GM23338 (cell line): ENCODE measurements at regions not wholly inside any gene's neighbourhood (a gene's known extent, or its start where the extent isn't known, plus 50 kb on each side); places are given as distances from the start of the nearest gene placed in this dataset.

ENCODE experiments used
- ATAC-seq: fragments of 200-7000 bp; cut with Tn5 transposase; 3 replicates; pipeline ENCODE4 v1.9.1; 2020
- DNase-seq: peaks from one replicate; pipeline ENCODE4 v3.0.0-alpha.2; 2015; ENCODE audit warnings: low spot score
- H2AFZ ChIP-seq: fragments of 200-600 bp; sonication (generic); 2 replicates; pipeline ENCODE4 v1.8.0; 2016; ENCODE audit warnings: antibody characterized with exemption, mild to moderate bottlenecking, moderate library complexity
- H3F3A ChIP-seq: fragments of 200-600 bp; sonication (generic); replicated peaks from 2 replicates; pipeline ENCODE4 v1.8.0; 2017; ENCODE audit warnings: antibody characterized with exemption, mixed run types, low read depth
- H3K27ac ChIP-seq: fragments of 200-600 bp; sonication (generic); 2 replicates; pipeline ENCODE4 v1.6.1; 2016; ENCODE audit warnings: low read depth
- H3K27me3 ChIP-seq: fragments of 200-600 bp; sonication (generic); 2 replicates; pipeline ENCODE4 v1.8.0; 2016; ENCODE audit warnings: mild to moderate bottlenecking, mixed run types, moderate library complexity; ENCODE audit not compliant: insufficient read depth
- H3K36me3 ChIP-seq: fragments of 200-600 bp; sonication (generic); 2 replicates; pipeline ENCODE4 v1.8.0; 2016; ENCODE audit warnings: mild to moderate bottlenecking; ENCODE audit not compliant: insufficient read depth
- H3K4me1 ChIP-seq: fragments of 200-600 bp; sonication (generic); 2 replicates; pipeline ENCODE4 v1.8.0; 2016; ENCODE audit warnings: mild to moderate bottlenecking, moderate library complexity; ENCODE audit not compliant: insufficient read depth
- H3K4me2 ChIP-seq: fragments of 200-600 bp; sonication (generic); 2 replicates; pipeline ENCODE4 v1.7.1; 2017; ENCODE audit warnings: mixed run types
- H3K4me3 ChIP-seq: fragments of 200-600 bp; sonication (generic); 2 replicates; pipeline ENCODE4 v1.6.1; 2016; ENCODE audit warnings: mixed run types
- H3K79me2 ChIP-seq: fragments of 200-600 bp; sonication (generic); replicated peaks from 2 replicates; pipeline ENCODE4 v1.8.0; 2017; ENCODE audit warnings: mild to moderate bottlenecking; ENCODE audit not compliant: insufficient read depth
- H3K9me2 ChIP-seq: fragments of 200-600 bp; sonication (generic); 2 replicates; pipeline ENCODE4 v1.8.0; 2017; ENCODE audit not compliant: insufficient read depth
- H4K20me1 ChIP-seq: fragments of 200-600 bp; sonication (generic); replicated peaks from 2 replicates; pipeline ENCODE4 v1.8.0; 2017; ENCODE audit warnings: mild to moderate bottlenecking; ENCODE audit not compliant: insufficient read depth
- H3K27ac Mint-ChIP-seq: 2 replicates; pipeline ENCODE4 v1.8.0; 2020; ENCODE audit warnings: inconsistent platforms, mild to moderate bottlenecking, moderate library complexity, mixed read lengths
- H3K27me3 Mint-ChIP-seq: 3 replicates; pipeline ENCODE4 v1.8.0; 2022; ENCODE audit warnings: low read depth, mild to moderate bottlenecking, moderate library complexity, mixed read lengths, inconsistent platforms; ENCODE audit not compliant: insufficient read depth, poor library complexity
- H3K36me3 Mint-ChIP-seq: 3 replicates; pipeline ENCODE4 v1.8.0; 2021; ENCODE audit warnings: low read depth, mild to moderate bottlenecking, inconsistent platforms, moderate library complexity, mixed read lengths
- H3K4me1 Mint-ChIP-seq: 3 replicates; pipeline ENCODE4 v1.8.0; 2020; ENCODE audit warnings: mild to moderate bottlenecking, inconsistent platforms, mixed read lengths
- H3K4me3 Mint-ChIP-seq: 3 replicates; pipeline ENCODE4 v1.8.0; 2021; ENCODE audit warnings: moderate library complexity, mild to moderate bottlenecking, inconsistent platforms, mixed read lengths
- H3K9me3 Mint-ChIP-seq: 3 replicates; pipeline ENCODE4 v1.8.0; 2020; ENCODE audit warnings: moderate library complexity, mild to moderate bottlenecking, inconsistent platforms, mixed read lengths
- CREB1 ChIP-seq: fragments of 250-450 bp; sonication (Bioruptor Pico); IDR thresholded peaks from 2 replicates; pipeline ENCODE4 v1.5.0; 2020; ENCODE audit warnings: low read depth, mild to moderate bottlenecking, moderate library complexity
- EZH2 ChIP-seq: fragments of 200-600 bp; sonication (generic); IDR thresholded peaks from one replicate; pipeline ENCODE4 v1.8.0; 2017; ENCODE audit warnings: antibody characterized with exemption, mild to moderate bottlenecking, low read depth; ENCODE audit not compliant: unreplicated experiment
- EZH2phosphoT487 ChIP-seq: fragments of 200-600 bp; sonication (generic); IDR thresholded peaks from one replicate; pipeline ENCODE4 v1.8.1; 2018; ENCODE audit warnings: antibody characterized with exemption; ENCODE audit not compliant: unreplicated experiment
- JUNB ChIP-seq: IDR thresholded peaks from one replicate; pipeline ENCODE4 v1.6.1; 2016; ENCODE audit warnings: antibody characterized with exemption; ENCODE audit not compliant: unreplicated experiment
- NANOG ChIP-seq: IDR thresholded peaks from 2 replicates; pipeline ENCODE4 v1.6.1; 2016; ENCODE audit warnings: antibody characterized with exemption, borderline replicate concordance
- POLR2AphosphoS5 ChIP-seq: IDR thresholded peaks from 2 replicates; pipeline ENCODE4 v1.6.1; 2016; ENCODE audit warnings: antibody characterized with exemption, low read depth
- STAT1 ChIP-seq: IDR thresholded peaks from one replicate; pipeline ENCODE4 v1.6.1; 2016; ENCODE audit warnings: antibody characterized with exemption; ENCODE audit not compliant: unreplicated experiment
- ZNF114 ChIP-seq: fragments of 250-450 bp; sonication (Bioruptor Pico); IDR thresholded peaks from 2 replicates; pipeline ENCODE4 v1.5.0; 2020; ENCODE audit warnings: mild to moderate bottlenecking, moderate library complexity
- ZNF331 ChIP-seq: fragments of 250-450 bp; sonication (Bioruptor Pico); IDR thresholded peaks from 2 replicates; pipeline ENCODE4 v1.5.0; 2020; ENCODE audit warnings: low read depth, mild to moderate bottlenecking, moderate library complexity
- TF ChIP-seq, protein P1 (sequence below): fragments of 250-450 bp; sonication (Bioruptor Pico); IDR thresholded peaks from 2 replicates; pipeline ENCODE4 v1.5.0; 2020; ENCODE audit warnings: mild to moderate bottlenecking, moderate library complexity
- TF ChIP-seq, protein P2 (sequence below): IDR thresholded peaks from one replicate; pipeline ENCODE4 v1.6.1; 2018; ENCODE audit warnings: antibody characterized with exemption; ENCODE audit not compliant: unreplicated experiment
- TF ChIP-seq, protein P3 (sequence below): IDR thresholded peaks from 2 replicates; pipeline ENCODE4 v1.6.1; 2016; ENCODE audit warnings: antibody characterized with exemption
- TF ChIP-seq, protein P4 (sequence below), 2 experiments: fragments of 200-600 bp in 1 of 2; sonication (generic) in 1 of 2; conservative IDR thresholded peaks; 2 replicates each; pipeline versions ENCODE4 v1.5.1 to v1.6.1; 2016 to 2017; ENCODE audit warnings: antibody characterized with exemption in 2 of 2, low read depth in 2 of 2, mild to moderate bottlenecking in 2 of 2, moderate library complexity in 1 of 2

DNA sequence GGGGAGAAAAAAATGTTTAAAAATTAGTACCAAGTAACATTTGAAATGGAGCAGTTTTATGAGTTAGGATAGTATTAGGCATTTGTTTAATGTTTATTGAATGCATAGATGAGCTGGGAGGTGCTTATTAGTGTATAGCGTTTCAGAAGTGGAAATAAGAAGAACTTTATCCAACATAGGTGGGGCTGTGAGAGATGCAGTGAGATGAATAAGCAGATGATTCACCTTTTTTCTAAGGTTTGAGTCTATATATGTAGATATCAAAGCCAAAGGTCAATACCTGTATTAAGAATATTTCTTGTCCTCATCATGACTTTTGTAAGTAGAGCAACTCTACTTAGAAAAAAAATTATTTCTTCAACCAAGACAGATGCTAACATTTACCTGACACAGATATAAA lies 54.6 kb upstream of the POU4F3 start:
- H3K27me3 Mint-ChIP-seq, result peaks cover 2% of the 10 kb centered on the region
- Histone ChIP-seq H3F3A (no peaks in the 10 kb centered on the region), H4K20me1 (0 out of 2 replicates have a peak, but pooled peaks cover 3% of the 10 kb centered on the region), H3K4me1 (no peaks in the 10 kb centered on the region), H3K4me2 (no peak overlapping the region), H3K9me2 (no peaks in the 10 kb centered on the region), H3K4me3 (no peak overlapping the region), H2AFZ (no peak overlapping the region), H3K27ac (no peak overlapping the region), H3K27me3 (no peaks in the 10 kb centered on the region), H3K36me3 (peaks cover 15% of the 10 kb centered on the region; the same call in 1 of the 2 replicates), H3K79me2 (no peaks in the 10 kb centered on the region)
- no peaks in the 10 kb centered on the region for H3K9me3 Mint-ChIP-seq
- TF ChIP-seq, protein P1, sequence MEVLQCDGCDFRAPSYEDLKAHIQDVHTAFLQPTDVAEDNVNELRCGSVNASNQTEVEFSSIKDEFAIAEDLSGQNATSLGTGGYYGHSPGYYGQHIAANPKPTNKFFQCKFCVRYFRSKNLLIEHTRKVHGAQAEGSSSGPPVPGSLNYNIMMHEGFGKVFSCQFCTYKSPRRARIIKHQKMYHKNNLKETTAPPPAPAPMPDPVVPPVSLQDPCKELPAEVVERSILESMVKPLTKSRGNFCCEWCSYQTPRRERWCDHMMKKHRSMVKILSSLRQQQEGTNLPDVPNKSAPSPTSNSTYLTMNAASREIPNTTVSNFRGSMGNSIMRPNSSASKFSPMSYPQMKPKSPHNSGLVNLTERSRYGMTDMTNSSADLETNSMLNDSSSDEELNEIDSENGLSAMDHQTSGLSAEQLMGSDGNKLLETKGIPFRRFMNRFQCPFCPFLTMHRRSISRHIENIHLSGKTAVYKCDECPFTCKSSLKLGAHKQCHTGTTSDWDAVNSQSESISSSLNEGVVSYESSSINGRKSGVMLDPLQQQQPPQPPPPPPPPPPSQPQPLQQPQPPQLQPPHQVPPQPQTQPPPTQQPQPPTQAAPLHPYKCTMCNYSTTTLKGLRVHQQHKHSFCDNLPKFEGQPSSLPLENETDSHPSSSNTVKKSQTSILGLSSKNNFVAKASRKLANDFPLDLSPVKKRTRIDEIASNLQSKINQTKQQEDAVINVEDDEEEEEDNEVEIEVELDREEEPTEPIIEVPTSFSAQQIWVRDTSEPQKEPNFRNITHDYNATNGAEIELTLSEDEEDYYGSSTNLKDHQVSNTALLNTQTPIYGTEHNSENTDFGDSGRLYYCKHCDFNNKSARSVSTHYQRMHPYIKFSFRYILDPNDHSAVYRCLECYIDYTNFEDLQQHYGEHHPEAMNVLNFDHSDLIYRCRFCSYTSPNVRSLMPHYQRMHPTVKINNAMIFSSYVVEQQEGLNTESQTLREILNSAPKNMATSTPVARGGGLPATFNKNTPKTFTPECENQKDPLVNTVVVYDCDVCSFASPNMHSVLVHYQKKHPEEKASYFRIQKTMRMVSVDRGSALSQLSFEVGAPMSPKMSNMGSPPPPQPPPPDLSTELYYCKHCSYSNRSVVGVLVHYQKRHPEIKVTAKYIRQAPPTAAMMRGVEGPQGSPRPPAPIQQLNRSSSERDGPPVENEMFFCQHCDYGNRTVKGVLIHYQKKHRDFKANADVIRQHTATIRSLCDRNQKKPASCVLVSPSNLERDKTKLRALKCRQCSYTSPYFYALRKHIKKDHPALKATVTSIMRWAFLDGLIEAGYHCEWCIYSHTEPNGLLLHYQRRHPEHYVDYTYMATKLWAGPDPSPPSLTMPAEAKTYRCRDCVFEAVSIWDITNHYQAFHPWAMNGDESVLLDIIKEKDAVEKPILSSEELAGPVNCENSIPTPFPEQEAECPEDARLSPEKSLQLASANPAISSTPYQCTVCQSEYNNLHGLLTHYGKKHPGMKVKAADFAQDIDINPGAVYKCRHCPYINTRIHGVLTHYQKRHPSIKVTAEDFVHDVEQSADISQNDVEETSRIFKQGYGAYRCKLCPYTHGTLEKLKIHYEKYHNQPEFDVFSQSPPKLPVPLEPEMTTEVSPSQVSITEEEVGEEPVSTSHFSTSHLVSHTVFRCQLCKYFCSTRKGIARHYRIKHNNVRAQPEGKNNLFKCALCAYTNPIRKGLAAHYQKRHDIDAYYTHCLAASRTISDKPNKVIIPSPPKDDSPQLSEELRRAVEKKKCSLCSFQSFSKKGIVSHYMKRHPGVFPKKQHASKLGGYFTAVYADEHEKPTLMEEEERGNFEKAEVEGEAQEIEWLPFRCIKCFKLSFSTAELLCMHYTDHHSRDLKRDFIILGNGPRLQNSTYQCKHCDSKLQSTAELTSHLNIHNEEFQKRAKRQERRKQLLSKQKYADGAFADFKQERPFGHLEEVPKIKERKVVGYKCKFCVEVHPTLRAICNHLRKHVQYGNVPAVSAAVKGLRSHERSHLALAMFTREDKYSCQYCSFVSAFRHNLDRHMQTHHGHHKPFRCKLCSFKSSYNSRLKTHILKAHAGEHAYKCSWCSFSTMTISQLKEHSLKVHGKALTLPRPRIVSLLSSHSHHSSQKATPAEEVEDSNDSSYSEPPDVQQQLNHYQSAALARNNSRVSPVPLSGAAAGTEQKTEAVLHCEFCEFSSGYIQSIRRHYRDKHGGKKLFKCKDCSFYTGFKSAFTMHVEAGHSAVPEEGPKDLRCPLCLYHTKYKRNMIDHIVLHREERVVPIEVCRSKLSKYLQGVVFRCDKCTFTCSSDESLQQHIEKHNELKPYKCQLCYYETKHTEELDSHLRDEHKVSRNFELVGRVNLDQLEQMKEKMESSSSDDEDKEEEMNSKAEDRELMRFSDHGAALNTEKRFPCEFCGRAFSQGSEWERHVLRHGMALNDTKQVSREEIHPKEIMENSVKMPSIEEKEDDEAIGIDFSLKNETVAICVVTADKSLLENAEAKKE (CRISPR knock-in tag), result no peak
- TF ChIP-seq ZNF331 (CRISPR knock-in tag) (no peak), JUNB (no peak), POLR2AphosphoS5 (no peak), NANOG (no peak), STAT1 (no peak), ZNF114 (no peak), EZH2 (no peak), EZH2phosphoT487 (no peak), CREB1 (CRISPR knock-in tag) (no peak)
- TF ChIP-seq, protein P2, sequence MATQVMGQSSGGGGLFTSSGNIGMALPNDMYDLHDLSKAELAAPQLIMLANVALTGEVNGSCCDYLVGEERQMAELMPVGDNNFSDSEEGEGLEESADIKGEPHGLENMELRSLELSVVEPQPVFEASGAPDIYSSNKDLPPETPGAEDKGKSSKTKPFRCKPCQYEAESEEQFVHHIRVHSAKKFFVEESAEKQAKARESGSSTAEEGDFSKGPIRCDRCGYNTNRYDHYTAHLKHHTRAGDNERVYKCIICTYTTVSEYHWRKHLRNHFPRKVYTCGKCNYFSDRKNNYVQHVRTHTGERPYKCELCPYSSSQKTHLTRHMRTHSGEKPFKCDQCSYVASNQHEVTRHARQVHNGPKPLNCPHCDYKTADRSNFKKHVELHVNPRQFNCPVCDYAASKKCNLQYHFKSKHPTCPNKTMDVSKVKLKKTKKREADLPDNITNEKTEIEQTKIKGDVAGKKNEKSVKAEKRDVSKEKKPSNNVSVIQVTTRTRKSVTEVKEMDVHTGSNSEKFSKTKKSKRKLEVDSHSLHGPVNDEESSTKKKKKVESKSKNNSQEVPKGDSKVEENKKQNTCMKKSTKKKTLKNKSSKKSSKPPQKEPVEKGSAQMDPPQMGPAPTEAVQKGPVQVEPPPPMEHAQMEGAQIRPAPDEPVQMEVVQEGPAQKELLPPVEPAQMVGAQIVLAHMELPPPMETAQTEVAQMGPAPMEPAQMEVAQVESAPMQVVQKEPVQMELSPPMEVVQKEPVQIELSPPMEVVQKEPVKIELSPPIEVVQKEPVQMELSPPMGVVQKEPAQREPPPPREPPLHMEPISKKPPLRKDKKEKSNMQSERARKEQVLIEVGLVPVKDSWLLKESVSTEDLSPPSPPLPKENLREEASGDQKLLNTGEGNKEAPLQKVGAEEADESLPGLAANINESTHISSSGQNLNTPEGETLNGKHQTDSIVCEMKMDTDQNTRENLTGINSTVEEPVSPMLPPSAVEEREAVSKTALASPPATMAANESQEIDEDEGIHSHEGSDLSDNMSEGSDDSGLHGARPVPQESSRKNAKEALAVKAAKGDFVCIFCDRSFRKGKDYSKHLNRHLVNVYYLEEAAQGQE, result no peak
- TF ChIP-seq, protein P3, sequence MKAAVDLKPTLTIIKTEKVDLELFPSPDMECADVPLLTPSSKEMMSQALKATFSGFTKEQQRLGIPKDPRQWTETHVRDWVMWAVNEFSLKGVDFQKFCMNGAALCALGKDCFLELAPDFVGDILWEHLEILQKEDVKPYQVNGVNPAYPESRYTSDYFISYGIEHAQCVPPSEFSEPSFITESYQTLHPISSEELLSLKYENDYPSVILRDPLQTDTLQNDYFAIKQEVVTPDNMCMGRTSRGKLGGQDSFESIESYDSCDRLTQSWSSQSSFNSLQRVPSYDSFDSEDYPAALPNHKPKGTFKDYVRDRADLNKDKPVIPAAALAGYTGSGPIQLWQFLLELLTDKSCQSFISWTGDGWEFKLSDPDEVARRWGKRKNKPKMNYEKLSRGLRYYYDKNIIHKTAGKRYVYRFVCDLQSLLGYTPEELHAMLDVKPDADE, result no peak
- TF ChIP-seq, protein P4, sequence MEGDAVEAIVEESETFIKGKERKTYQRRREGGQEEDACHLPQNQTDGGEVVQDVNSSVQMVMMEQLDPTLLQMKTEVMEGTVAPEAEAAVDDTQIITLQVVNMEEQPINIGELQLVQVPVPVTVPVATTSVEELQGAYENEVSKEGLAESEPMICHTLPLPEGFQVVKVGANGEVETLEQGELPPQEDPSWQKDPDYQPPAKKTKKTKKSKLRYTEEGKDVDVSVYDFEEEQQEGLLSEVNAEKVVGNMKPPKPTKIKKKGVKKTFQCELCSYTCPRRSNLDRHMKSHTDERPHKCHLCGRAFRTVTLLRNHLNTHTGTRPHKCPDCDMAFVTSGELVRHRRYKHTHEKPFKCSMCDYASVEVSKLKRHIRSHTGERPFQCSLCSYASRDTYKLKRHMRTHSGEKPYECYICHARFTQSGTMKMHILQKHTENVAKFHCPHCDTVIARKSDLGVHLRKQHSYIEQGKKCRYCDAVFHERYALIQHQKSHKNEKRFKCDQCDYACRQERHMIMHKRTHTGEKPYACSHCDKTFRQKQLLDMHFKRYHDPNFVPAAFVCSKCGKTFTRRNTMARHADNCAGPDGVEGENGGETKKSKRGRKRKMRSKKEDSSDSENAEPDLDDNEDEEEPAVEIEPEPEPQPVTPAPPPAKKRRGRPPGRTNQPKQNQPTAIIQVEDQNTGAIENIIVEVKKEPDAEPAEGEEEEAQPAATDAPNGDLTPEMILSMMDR (conservative IDR thresholded peaks at IDR 0.05; ENCODE audit: low read depth in 2 of 2), result no peak
- no peaks in the 10 kb centered on the region for H3K4me1 Mint-ChIP-seq
- H3K36me3 Mint-ChIP-seq, result peaks cover 26% of the 10 kb centered on the region
- ATAC-seq (no peak), DNase-seq (no peak)
- H3K27ac Mint-ChIP-seq, result no peak overlapping the region
- no peak overlapping the region for H3K4me3 Mint-ChIP-seq
